ENCODE measurements at regions not wholly inside any gene's neighbourhood (a gene's known extent, or its start where the extent isn't known, plus 50 kb on each side); places are given as distances from the start of the nearest gene placed in this dataset.
"Not testable (repeated sequence)": the region's sequence is repeated elsewhere in the genome, so short reads cannot be mapped to it uniquely, and the experiment has no call there.

- DNase-seq (ENCODE audit: low read depth in 2 of 2, low spot score in 1 of 2), result no peak
These were observed 1009.2 kb upstream of the GJE1 start for GRCh38 chr6:141123497-141123896.

- no peak for DNase-seq (ENCODE audit: low read depth in 2 of 2, low spot score in 1 of 2)
These were observed 1009.7 kb upstream of the GJE1 start for GRCh38 chr6:141123049-141123448.

- no peak for DNase-seq (ENCODE audit: low read depth in 2 of 2, low spot score in 1 of 2)
These were observed 1013.7 kb upstream of the GJE1 start for GRCh38 chr6:141118991-141119390.

GRCh38 chr6:141117874-141118273 is 1014.9 kb upstream of the GJE1 start:
- DNase-seq (ENCODE audit: low read depth in 2 of 2, low spot score in 1 of 2), result no peak

GRCh38 chr6:141110481-141110880 is 1022.2 kb upstream of the GJE1 start:
- DNase-seq (ENCODE audit: low read depth in 2 of 2, low spot score in 1 of 2), result no peak

- DNase-seq (ENCODE audit: low read depth in 2 of 2, low spot score in 1 of 2), result no peak
These were observed 1025.0 kb upstream of the GJE1 start for GRCh38 chr6:141107591-141108160.

- DNase-seq (ENCODE audit: low read depth in 2 of 2, low spot score in 1 of 2), result no peak
These were observed 1027.2 kb upstream of the GJE1 start for GRCh38 chr6:141105481-141105880.

- no peak for DNase-seq (ENCODE audit: low read depth in 2 of 2, low spot score in 1 of 2)
These were observed 1029.5 kb upstream of the GJE1 start for GRCh38 chr6:141103246-141103645.

GRCh38 chr6:141097471-141097870 is 1035.3 kb upstream of the GJE1 start:
- DNase-seq (ENCODE audit: low read depth in 2 of 2, low spot score in 1 of 2), result no peak

GRCh38 chr6:141095308-141095707 is 1037.4 kb upstream of the GJE1 start:
- DNase-seq (ENCODE audit: low read depth in 2 of 2, low spot score in 1 of 2), result no peak

GRCh38 chr6:141088171-141088570 is 1044.6 kb upstream of the GJE1 start:
- DNase-seq (ENCODE audit: low read depth in 2 of 2, low spot score in 1 of 2), result no peak

- no peak for DNase-seq (ENCODE audit: low read depth in 2 of 2, low spot score in 1 of 2)
These were observed 1055.1 kb upstream of the GJE1 start for GRCh38 chr6:141077355-141078333.

- no peak for DNase-seq (ENCODE audit: low read depth in 2 of 2, low spot score in 1 of 2)
These were observed 1075.0 kb upstream of the GJE1 start for GRCh38 chr6:141057761-141058160.

GRCh38 chr6:141056945-141057625 is 1075.6 kb upstream of the GJE1 start:
- no peak for DNase-seq (ENCODE audit: low read depth in 2 of 2, low spot score in 1 of 2)

GRCh38 chr6:141050471-141050870 is 1082.3 kb upstream of the GJE1 start:
- no peak for DNase-seq (ENCODE audit: low read depth in 2 of 2, low spot score in 1 of 2)

- DNase-seq (ENCODE audit: low read depth in 2 of 2, low spot score in 1 of 2), result no peak
These were observed 1084.3 kb upstream of the GJE1 start for GRCh38 chr6:141048451-141048850.

GRCh38 chr6:141046496-141046895 is 1086.2 kb upstream of the GJE1 start:
- DNase-seq (ENCODE audit: low read depth in 2 of 2, low spot score in 1 of 2), result not testable (repeated sequence)

GRCh38 chr6:141041596-141042087 is 1091.1 kb upstream of the GJE1 start:
- DNase-seq (ENCODE audit: low read depth in 2 of 2, low spot score in 1 of 2), result no peak

- no peak for DNase-seq (ENCODE audit: low read depth in 2 of 2, low spot score in 1 of 2)
These were observed 1097.2 kb upstream of the GJE1 start for GRCh38 chr6:141035312-141036200.

- no peak for DNase-seq (ENCODE audit: low read depth in 2 of 2, low spot score in 1 of 2)
These were observed 1099.6 kb upstream of the GJE1 start for GRCh38 chr6:141033101-141033500.

- no peak for DNase-seq (ENCODE audit: low read depth in 2 of 2, low spot score in 1 of 2)
These were observed 1102.8 kb upstream of the GJE1 start for GRCh38 chr6:141029908-141030307.

All from stimulated activated CD8-positive, alpha-beta memory T cell treated with anti-CD3 and anti-CD28 coated beads, Interleukin-4, amount 100 ng/mL, for 4 hours (primary cell).